Spleen (tissue), 11 donors: ENCODE measurements at regions not wholly inside any gene's neighbourhood (a gene's known extent, or its start where the extent isn't known, plus 50 kb on each side); places are given as distances from the start of the nearest gene placed in this dataset.

Experiments used
- DNase-seq: peaks from one replicate; pipeline ENCODE4 v3.0.0-alpha.2; 2020
- H3K27ac ChIP-seq, 8 donors: fragments of 200-600 bp; sonication (generic) in 7 of 8; 1 replicate in 4 of 8; 2 replicates in 4 of 8; pipeline versions ENCODE4 v1.5.0 to v1.8.0; 2016 to 2021; ENCODE audit warnings: inconsistent platforms in 4 of 8, mild to moderate bottlenecking in 4 of 8, moderate library complexity in 1 of 8
- H3K27me3 ChIP-seq, 7 donors: fragments of 200-600 bp; sonication (generic) in 6 of 7; replicated peaks in 1 of 7; 1 replicate in 4 of 7; 2 replicates in 3 of 7; pipeline versions ENCODE4 v1.5.0 to v1.8.0; 2016 to 2021; ENCODE audit warnings: inconsistent platforms in 3 of 7, mild to moderate bottlenecking in 1 of 7
- H3K36me3 ChIP-seq, 6 donors: fragments of 200-600 bp; sonication (generic) in 5 of 6; 1 replicate in 4 of 6; 2 replicates in 2 of 6; pipeline versions ENCODE4 v1.5.0 to v1.8.0; 2016 to 2021; ENCODE audit warnings: inconsistent platforms in 2 of 6
- H3K4me1 ChIP-seq, 6 donors: fragments of 200-600 bp; sonication (generic) in 5 of 6; 1 replicate in 3 of 6; 2 replicates in 3 of 6; pipeline versions ENCODE4 v1.5.0 to v1.8.0; 2016 to 2021; ENCODE audit warnings: inconsistent platforms in 3 of 6
- H3K4me3 ChIP-seq, 8 donors: fragments of 200-600 bp; sonication (generic) in 7 of 8; 1 replicate in 4 of 8; 2 replicates in 4 of 8; pipeline versions ENCODE4 v1.5.0 to v1.8.0; 2016 to 2021; ENCODE audit warnings: inconsistent platforms in 4 of 8, mild to moderate bottlenecking in 4 of 8, moderate library complexity in 2 of 8
- H3K9me3 ChIP-seq, 8 donors: fragments of 200-600 bp; sonication (generic) in 7 of 8; 1 replicate in 4 of 8; 2 replicates in 4 of 8; pipeline versions ENCODE4 v1.5.0 to v1.8.0; 2016 to 2021; ENCODE audit warnings: inconsistent platforms in 4 of 8
- POLR2A ChIP-seq, 3 donors: fragments of 450-650 bp; IDR thresholded peaks; one replicate each; pipeline ENCODE4 v1.5.1; 2017; ENCODE audit warnings: antibody characterized with exemption in 3 of 3, mild to moderate bottlenecking in 1 of 3
- POLR2AphosphoS5 ChIP-seq, 3 donors: sonication (generic); formaldehyde crosslinking; IDR thresholded peaks; one replicate each; pipeline ENCODE4 v1.5.1; 2017; ENCODE audit warnings: antibody characterized with exemption in 3 of 3
- whole genome bisulfite sequencing, 5 donors: extraction: QIAGEN DNeasy Blood & Tissue Kit in 3 of 5; methylation state at CpG; one replicate each; pipeline versions ENCODE4 v1.1.5 to v1.1.7; 2013 to 2018; 5-methylcytosine and 5-hydroxymethylcytosine counted together
- intact Hi-C: fragments of 100-400 bp; cut with DNase I; formaldehyde crosslinking; loops from one replicate; pipeline ENCODE4 v1.15.0; 2023; ENCODE audit warnings: low total_unique reads
- TF ChIP-seq, protein P1 (sequence below), 11 experiments: fragments of 200-600 bp in 7 of 11; fragments of 450-650 bp in 4 of 11; sonication (generic) in 4 of 11; IDR thresholded peaks in 8 of 11; conservative IDR thresholded peaks in 3 of 11; 1 replicate in 7 of 11; 2 replicates in 4 of 11; pipeline versions ENCODE4 v1.4.0 to v1.8.0; 2016 to 2021; ENCODE audit warnings: antibody characterized with exemption in 11 of 11, inconsistent platforms in 4 of 11, mild to moderate bottlenecking in 1 of 11
- donor health status: healthy with polysubstance abuse.
- donor health status: DM: no; HTN: no; CAD: no; lungs with moderate emphysema.
- donor health status: DM: no; HTN: no; CAD: no.
- donor health status: Bipolar disorder and iron deficiency.
- donor health status: healthy.
- donor health status: DM: no; HTN: no; CAD: no.
- donor health status: DM: yes; HTN: yes; CAD: no.

DNA sequence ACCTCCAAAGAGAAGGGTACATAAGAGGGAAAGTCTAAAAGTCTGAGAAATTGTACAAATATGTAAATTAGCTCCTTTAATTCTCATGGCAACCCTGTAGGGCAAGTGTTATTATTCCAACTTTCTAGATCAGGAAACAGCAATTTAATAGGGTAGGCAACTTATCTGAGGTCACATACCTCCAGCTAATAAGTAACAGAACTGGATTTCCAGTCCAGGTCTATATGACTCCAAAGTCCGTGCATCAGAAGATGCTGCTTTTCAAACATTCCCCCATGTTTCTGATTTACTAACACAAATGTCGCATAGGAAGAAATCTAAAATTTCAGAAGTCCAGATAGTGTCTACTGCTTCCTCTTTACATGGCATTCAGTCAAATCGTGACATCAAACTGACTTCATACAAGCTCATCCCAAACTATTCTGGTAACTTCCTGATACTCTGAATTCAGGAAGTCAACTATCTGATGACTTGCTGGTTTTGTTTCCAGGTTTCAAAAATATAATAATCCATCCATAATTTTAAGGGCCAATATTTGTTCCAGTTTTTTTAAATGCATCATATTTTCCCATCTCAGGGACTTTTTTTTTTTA is 419.3 kb upstream of the ACVR2A start:
- intact Hi-C loops, result no loop called here
- H3K36me3 ChIP-seq, result no peaks in the 10 kb centered on the region

DNA sequence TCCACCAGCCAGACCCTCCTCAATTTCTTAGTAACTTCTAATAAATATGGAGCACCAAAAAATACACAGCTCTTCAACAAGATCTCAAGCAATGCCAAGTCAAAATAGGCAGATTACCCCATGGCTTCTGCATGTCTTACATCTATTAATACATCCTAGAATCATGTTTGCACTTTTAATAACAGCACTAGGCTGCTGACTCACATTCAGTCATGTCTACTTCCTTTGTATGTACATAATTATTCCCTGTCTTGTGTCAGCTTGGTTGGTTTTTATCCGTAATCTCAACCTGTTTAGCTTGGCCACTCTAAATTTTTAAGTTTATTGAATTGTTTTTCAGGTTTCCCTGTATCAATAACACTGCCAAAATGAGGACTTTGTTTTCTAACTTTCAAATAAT is 420.1 kb upstream of the ACVR2A start:
- Histone ChIP-seq H3K9me3 (no peaks in the 10 kb centered on the region), H3K4me3 (no peak overlapping the region), H3K27ac (no peak overlapping the region), H3K36me3 (no peaks in the 10 kb centered on the region), H3K27me3 (no peaks in the 10 kb centered on the region), H3K4me1 (no peaks in the 10 kb centered on the region)
- intact Hi-C loops, result no loop called here
- TF ChIP-seq POLR2A (IDR thresholded peaks at IDR 0.05) (no peak), POLR2AphosphoS5 (IDR thresholded peaks at IDR 0.05) (no peak)
- TF ChIP-seq, protein P1, sequence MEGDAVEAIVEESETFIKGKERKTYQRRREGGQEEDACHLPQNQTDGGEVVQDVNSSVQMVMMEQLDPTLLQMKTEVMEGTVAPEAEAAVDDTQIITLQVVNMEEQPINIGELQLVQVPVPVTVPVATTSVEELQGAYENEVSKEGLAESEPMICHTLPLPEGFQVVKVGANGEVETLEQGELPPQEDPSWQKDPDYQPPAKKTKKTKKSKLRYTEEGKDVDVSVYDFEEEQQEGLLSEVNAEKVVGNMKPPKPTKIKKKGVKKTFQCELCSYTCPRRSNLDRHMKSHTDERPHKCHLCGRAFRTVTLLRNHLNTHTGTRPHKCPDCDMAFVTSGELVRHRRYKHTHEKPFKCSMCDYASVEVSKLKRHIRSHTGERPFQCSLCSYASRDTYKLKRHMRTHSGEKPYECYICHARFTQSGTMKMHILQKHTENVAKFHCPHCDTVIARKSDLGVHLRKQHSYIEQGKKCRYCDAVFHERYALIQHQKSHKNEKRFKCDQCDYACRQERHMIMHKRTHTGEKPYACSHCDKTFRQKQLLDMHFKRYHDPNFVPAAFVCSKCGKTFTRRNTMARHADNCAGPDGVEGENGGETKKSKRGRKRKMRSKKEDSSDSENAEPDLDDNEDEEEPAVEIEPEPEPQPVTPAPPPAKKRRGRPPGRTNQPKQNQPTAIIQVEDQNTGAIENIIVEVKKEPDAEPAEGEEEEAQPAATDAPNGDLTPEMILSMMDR (IDR thresholded peaks at IDR 0.05 in 8 of 11, conservative IDR thresholded peaks at IDR 0.05 in 3 of 11), result no peak
- WGBS, 5 donors, result 78 to 91% (median 88%) methylated on average over 1 of the region's 1 CpG
- no peak for DNase-seq

More for the DNA sequence above, 419.3 kb upstream of the ACVR2A start:
- Histone ChIP-seq H3K4me1 (no peaks in the 10 kb centered on the region), H3K27me3 (no peaks in the 10 kb centered on the region), H3K4me3 (no peak overlapping the region), H3K27ac (no peak overlapping the region), H3K9me3 (no peaks in the 10 kb centered on the region)
- TF ChIP-seq POLR2AphosphoS5 (IDR thresholded peaks at IDR 0.05) (no peak), POLR2A (IDR thresholded peaks at IDR 0.05) (no peak)
- TF ChIP-seq, protein P1 (IDR thresholded peaks at IDR 0.05 in 8 of 11, conservative IDR thresholded peaks at IDR 0.05 in 3 of 11), result no peak
- 64 to 80% (median 74%) methylated on average over 3 of the region's 3 CpGs for WGBS, 5 donors
- DNase-seq, result no peak

DNA sequence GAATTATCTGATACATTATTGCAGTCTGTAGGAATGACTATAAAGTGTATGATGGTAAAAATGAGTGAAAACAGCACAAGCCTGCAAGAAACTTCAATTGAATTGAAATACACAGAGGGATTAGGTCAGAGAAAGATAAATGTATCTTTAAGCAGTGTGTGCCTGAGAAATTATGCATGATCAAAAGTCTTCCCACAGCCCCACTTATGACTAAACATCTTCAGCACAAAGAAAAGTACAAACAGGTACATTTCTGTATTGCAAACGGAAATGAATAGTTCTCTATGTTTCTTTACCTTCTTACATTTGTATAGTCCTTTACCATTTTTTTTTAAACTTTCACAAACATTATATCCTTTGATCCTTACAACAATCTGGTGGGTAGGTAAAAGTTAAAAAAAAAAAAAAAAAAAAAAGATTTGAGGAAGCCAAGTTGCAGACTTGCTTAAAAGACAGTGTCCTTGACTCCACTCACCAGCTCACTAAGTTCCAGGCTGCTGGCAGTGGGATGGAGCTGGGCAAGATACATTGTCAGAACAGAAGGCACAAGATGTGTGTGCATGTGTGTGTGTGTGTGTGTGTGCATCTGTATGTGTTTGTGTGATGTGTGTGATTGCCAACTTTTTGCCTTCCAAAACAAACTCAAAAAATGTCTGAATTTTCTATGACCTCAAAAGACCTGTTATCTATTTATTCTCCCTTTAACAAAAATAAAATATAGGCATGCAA is 423.7 kb upstream of the ACVR2A start:
- intact Hi-C loops, result no loop called here
- 71 to 84% (median 75%) methylated on average over 1 of the region's 1 CpG for WGBS, 5 donors
- Histone ChIP-seq H3K4me3 (no peak overlapping the region), H3K27me3 (no peaks in the 10 kb centered on the region), H3K9me3 (no peaks in the 10 kb centered on the region), H3K4me1 (no peaks in the 10 kb centered on the region), H3K36me3 (no peaks in the 10 kb centered on the region), H3K27ac (no peak overlapping the region)
- no peak for DNase-seq
- TF ChIP-seq POLR2A (IDR thresholded peaks at IDR 0.05) (no peak), POLR2AphosphoS5 (IDR thresholded peaks at IDR 0.05) (no peak)
- TF ChIP-seq, protein P1 (IDR thresholded peaks at IDR 0.05 in 8 of 11, conservative IDR thresholded peaks at IDR 0.05 in 3 of 11), result no peak

DNA sequence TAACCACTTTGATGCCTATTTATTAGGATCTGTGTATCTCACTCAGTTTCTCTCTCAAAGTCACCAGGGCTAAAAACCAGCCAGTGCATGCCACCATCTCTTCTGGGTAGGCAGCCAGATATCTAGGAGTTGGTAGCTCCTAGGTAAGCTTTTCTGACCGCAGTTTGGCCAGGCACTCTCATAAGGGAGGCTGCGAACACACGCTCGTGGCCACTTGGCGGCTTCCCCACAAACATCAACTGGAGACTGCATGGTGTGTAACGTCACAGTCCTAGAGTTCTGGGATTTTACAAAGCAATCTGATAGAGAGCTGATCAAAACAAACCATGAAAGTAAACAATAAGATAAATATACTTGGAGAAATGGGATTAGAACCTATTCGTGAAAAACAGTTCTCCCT is 424.3 kb upstream of the ACVR2A start:
- Histone ChIP-seq H3K27ac (no peak overlapping the region), H3K36me3 (no peaks in the 10 kb centered on the region), H3K4me3 (no peak overlapping the region), H3K27me3 (no peaks in the 10 kb centered on the region), H3K9me3 (no peaks in the 10 kb centered on the region), H3K4me1 (no peaks in the 10 kb centered on the region)
- no peak for DNase-seq
- TF ChIP-seq, protein P1 (IDR thresholded peaks at IDR 0.05 in 8 of 11, conservative IDR thresholded peaks at IDR 0.05 in 3 of 11), result no peak
- TF ChIP-seq POLR2A (IDR thresholded peaks at IDR 0.05), result no peak
- no peak for TF ChIP-seq POLR2AphosphoS5 (IDR thresholded peaks at IDR 0.05)
- intact Hi-C loops, result no loop called here
- WGBS, 5 donors, result 82 to 93% (median 89%) methylated on average over 7 of the region's 7 CpGs
